ENCODE measurements at regions not wholly inside any gene's neighbourhood (a gene's known extent, or its start where the extent isn't known, plus 50 kb on each side); places are given as distances from the start of the nearest gene placed in this dataset.

- Histone ChIP-seq H3K27me3 (ENCODE audit: insufficient read depth, low read depth) (no peaks in the 10 kb centered on the region), H3K27ac (no peak overlapping the region), H3K9me2 (ENCODE audit: insufficient read depth) (no peaks in the 10 kb centered on the region; the same call in 1 of the 2 replicates), H4K20me1 (ENCODE audit: insufficient read depth) (no peaks in the 10 kb centered on the region), H3K36me3 (ENCODE audit: low read depth) (no peaks in the 10 kb centered on the region), H3K4me1 (replicated peaks; ENCODE audit: insufficient read depth) (no peaks in the 10 kb centered on the region), H3F3A (ENCODE audit: insufficient read depth, low read depth) (no peaks in the 10 kb centered on the region), H3K79me2 (ENCODE audit: low read depth) (no peaks in the 10 kb centered on the region), H2AFZ (no peak overlapping the region), H3K4me3 (no peak overlapping the region), H3K9me3 (ENCODE audit: insufficient read depth, low read depth) (no peaks in the 10 kb centered on the region; the same call in 1 of the 2 replicates), H3K4me2 (no peak overlapping the region)
- no TSS peak for BruUV-seq (replicated peaks)
- TF ChIP-seq EZH2 (IDR thresholded peaks at IDR 0.05; ENCODE audit: low read depth) = no peak
- TF ChIP-seq, protein P1, sequence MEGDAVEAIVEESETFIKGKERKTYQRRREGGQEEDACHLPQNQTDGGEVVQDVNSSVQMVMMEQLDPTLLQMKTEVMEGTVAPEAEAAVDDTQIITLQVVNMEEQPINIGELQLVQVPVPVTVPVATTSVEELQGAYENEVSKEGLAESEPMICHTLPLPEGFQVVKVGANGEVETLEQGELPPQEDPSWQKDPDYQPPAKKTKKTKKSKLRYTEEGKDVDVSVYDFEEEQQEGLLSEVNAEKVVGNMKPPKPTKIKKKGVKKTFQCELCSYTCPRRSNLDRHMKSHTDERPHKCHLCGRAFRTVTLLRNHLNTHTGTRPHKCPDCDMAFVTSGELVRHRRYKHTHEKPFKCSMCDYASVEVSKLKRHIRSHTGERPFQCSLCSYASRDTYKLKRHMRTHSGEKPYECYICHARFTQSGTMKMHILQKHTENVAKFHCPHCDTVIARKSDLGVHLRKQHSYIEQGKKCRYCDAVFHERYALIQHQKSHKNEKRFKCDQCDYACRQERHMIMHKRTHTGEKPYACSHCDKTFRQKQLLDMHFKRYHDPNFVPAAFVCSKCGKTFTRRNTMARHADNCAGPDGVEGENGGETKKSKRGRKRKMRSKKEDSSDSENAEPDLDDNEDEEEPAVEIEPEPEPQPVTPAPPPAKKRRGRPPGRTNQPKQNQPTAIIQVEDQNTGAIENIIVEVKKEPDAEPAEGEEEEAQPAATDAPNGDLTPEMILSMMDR (conservative IDR thresholded peaks at IDR 0.05) = no peak
- intact Hi-C loops (cut with micrococcal nuclease; ENCODE audit: unreplicated experiment) = no loop called here
- no peak for DNase-seq
- POLR2A ChIA-PET (ENCODE audit: unreplicated experiment) = no interaction called here
- CTCF ChIA-PET = no interaction called here
Observed at GRCh38 chr13:38103851-38104250, 234.3 kb upstream of the TRPC4 start.

DNA sequence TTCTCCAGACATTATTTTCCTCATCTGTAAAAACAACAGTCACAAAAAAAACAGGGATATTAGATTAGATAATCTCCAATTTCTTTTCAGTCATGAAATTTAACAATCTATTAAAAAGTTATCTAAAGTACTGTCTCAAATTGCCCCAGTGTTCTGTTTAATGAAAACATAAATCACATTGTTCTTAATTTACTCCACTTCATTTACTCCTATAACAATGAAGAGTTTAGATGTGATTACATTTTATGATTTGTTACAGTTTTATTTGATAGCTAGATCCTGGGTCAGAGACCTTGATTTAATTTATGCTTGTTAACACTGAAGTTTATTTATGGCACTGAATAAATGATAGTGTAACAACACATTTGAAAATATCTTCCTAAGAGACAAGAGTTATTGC, 230.2 kb upstream of the TRPC4 start:
- no peak overlapping the region for H2AFZ ChIP-seq
- no peaks in the 10 kb centered on the region for H3K27me3 ChIP-seq (ENCODE audit: insufficient read depth, low read depth)
- H3K4me3 ChIP-seq = no peak overlapping the region
- H3F3A ChIP-seq (ENCODE audit: insufficient read depth, low read depth) = no peaks in the 10 kb centered on the region
- intact Hi-C loops (cut with micrococcal nuclease; ENCODE audit: unreplicated experiment) = no loop called here
- no peaks in the 10 kb centered on the region for H3K9me3 ChIP-seq (ENCODE audit: insufficient read depth, low read depth)
- H3K9me2 ChIP-seq (ENCODE audit: insufficient read depth) = no peaks in the 10 kb centered on the region
- no peaks in the 10 kb centered on the region for H4K20me1 ChIP-seq (ENCODE audit: insufficient read depth)
- CTCF ChIA-PET = no interaction called here
- H3K4me2 ChIP-seq = no peak overlapping the region
- no peak overlapping the region for H3K27ac ChIP-seq
- POLR2A ChIA-PET (ENCODE audit: unreplicated experiment) = no interaction called here
- no peaks in the 10 kb centered on the region for H3K4me1 ChIP-seq (replicated peaks; ENCODE audit: insufficient read depth)
- no peak for DNase-seq
- no peak for TF ChIP-seq EZH2 (IDR thresholded peaks at IDR 0.05; ENCODE audit: low read depth)
- TF ChIP-seq, protein P1 (conservative IDR thresholded peaks at IDR 0.05) = no peak
- H3K79me2 ChIP-seq (ENCODE audit: low read depth) = no peaks in the 10 kb centered on the region
- BruUV-seq (replicated peaks) = no TSS peak
- H3K36me3 ChIP-seq (ENCODE audit: low read depth) = no peaks in the 10 kb centered on the region

DNA sequence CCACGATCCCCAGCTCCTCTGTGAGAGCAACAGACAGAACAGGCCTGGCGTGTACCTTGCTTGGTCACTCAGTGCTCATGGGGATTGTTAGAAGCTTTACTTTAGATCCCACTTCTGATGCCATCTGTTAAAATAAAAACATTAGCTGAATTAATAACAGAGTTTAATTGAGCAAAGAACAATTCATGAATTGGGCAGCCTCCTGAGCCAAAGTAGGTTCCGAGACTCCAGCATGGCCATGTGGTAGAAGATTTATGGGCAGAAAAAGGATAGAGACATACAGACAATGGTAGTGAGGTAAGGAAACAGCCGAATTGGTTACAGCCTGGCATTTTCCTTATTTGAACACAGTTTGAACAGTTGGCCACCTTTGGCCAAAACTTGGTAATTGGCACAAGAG, 223.9 kb upstream of the TRPC4 start:
- Histone ChIP-seq H3K9me2 (ENCODE audit: insufficient read depth) (no peaks in the 10 kb centered on the region), H4K20me1 (ENCODE audit: insufficient read depth) (no peaks in the 10 kb centered on the region), H3K27ac (no peak overlapping the region), H3K27me3 (ENCODE audit: insufficient read depth, low read depth) (no peaks in the 10 kb centered on the region), H3K79me2 (ENCODE audit: low read depth) (no peaks in the 10 kb centered on the region), H3F3A (ENCODE audit: insufficient read depth, low read depth) (no peaks in the 10 kb centered on the region), H3K9me3 (ENCODE audit: insufficient read depth, low read depth) (no peaks in the 10 kb centered on the region), H3K4me2 (no peak overlapping the region), H3K36me3 (ENCODE audit: low read depth) (no peaks in the 10 kb centered on the region), H3K4me1 (replicated peaks; ENCODE audit: insufficient read depth) (no peaks in the 10 kb centered on the region), H2AFZ (no peak overlapping the region), H3K4me3 (no peak overlapping the region)
- BruUV-seq (replicated peaks) = no TSS peak
- intact Hi-C loops (cut with micrococcal nuclease; ENCODE audit: unreplicated experiment) = no loop called here
- TF ChIP-seq, protein P1 (conservative IDR thresholded peaks at IDR 0.05) = no peak
- no peak for TF ChIP-seq EZH2 (IDR thresholded peaks at IDR 0.05; ENCODE audit: low read depth)
- CTCF ChIA-PET = no interaction called here
- POLR2A ChIA-PET (ENCODE audit: unreplicated experiment) = no interaction called here
- DNase-seq = no peak
